Loucy (cell line): ENCODE measurements at regions not wholly inside any gene's neighbourhood (a gene's known extent, or its start where the extent isn't known, plus 50 kb on each side); places are given as distances from the start of the nearest gene placed in this dataset.

Experiments used
- EZH2phosphoT487 ChIP-seq: fragments of 200-600 bp; IDR thresholded peaks from 2 replicates; pipeline ENCODE4 v1.6.1; 2018; ENCODE audit warnings: antibody characterized with exemption, mild to moderate bottlenecking, moderate library complexity, borderline replicate concordance
- TF ChIP-seq, protein P1 (sequence below): fragments of 200-600 bp; sonication (generic); conservative IDR thresholded peaks from 2 replicates; pipeline ENCODE4 v1.5.1; 2014; ENCODE audit warnings: mild to moderate bottlenecking, antibody characterized with exemption, low read length

DNA sequence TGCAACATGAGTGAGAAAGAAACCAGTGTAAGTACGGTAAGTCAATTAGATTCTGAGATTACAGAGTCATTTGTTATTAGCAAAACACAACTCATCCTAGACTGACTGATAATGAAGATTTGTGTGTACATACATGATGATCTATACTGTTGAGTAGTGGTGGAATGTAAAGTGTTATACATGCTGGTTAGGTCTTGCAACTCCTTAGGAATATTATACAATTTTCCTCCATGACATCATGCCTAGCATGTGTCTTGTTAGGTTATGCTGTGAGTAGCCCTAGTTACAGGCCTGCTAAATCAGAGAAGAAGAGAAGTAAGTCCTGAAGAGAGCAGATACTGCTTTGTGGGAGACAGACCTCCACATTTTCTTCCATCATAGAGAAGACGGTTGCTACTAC, 880.6 kb downstream of the LUZP2 start:
- TF ChIP-seq, protein P1, sequence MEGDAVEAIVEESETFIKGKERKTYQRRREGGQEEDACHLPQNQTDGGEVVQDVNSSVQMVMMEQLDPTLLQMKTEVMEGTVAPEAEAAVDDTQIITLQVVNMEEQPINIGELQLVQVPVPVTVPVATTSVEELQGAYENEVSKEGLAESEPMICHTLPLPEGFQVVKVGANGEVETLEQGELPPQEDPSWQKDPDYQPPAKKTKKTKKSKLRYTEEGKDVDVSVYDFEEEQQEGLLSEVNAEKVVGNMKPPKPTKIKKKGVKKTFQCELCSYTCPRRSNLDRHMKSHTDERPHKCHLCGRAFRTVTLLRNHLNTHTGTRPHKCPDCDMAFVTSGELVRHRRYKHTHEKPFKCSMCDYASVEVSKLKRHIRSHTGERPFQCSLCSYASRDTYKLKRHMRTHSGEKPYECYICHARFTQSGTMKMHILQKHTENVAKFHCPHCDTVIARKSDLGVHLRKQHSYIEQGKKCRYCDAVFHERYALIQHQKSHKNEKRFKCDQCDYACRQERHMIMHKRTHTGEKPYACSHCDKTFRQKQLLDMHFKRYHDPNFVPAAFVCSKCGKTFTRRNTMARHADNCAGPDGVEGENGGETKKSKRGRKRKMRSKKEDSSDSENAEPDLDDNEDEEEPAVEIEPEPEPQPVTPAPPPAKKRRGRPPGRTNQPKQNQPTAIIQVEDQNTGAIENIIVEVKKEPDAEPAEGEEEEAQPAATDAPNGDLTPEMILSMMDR, result no peak
- TF ChIP-seq EZH2phosphoT487, result no peak
